Stimulated activated memory B cell treated with anti-CD40 and anti-IgM and Interleukin-4, amounts not matched to agents 10 μg/mL and 1 μg/mL and 100 μg/mL, for 72 hours (primary cell): ENCODE measurements at regions not wholly inside any gene's neighbourhood (a gene's known extent, or its start where the extent isn't known, plus 50 kb on each side); places are given as distances from the start of the nearest gene placed in this dataset.

Experiments
- ATAC-seq: fragments of 150-1000 bp; cut with Tn5 transposase; 2 replicates; pipeline ENCODE4 v1.10.0; 2021
- H3K27ac Mint-ChIP-seq: one replicate; pipeline ENCODE4 v1.8.0; 2022; ENCODE audit warnings: mild to moderate bottlenecking, mixed read lengths
- H3K27me3 Mint-ChIP-seq: one replicate; pipeline ENCODE4 v1.8.0; 2022; ENCODE audit warnings: mixed read lengths
- H3K36me3 Mint-ChIP-seq: one replicate; pipeline ENCODE4 v1.8.0; 2022; ENCODE audit warnings: mixed read lengths
- H3K4me1 Mint-ChIP-seq: one replicate; pipeline ENCODE4 v1.8.0; 2022; ENCODE audit warnings: mixed read lengths
- H3K4me3 Mint-ChIP-seq: one replicate; pipeline ENCODE4 v1.8.0; 2022; ENCODE audit warnings: mild to moderate bottlenecking, moderate library complexity, mixed read lengths
- H3K9me3 Mint-ChIP-seq: one replicate; pipeline ENCODE4 v1.8.0; 2022; ENCODE audit warnings: mixed read lengths

- H3K27me3 Mint-ChIP-seq = no peaks in the 10 kb centered on the region
- ATAC-seq = no peak
- H3K4me3 Mint-ChIP-seq = no peak overlapping the region
- no peaks in the 10 kb centered on the region for H3K36me3 Mint-ChIP-seq
- H3K4me1 Mint-ChIP-seq = no peaks in the 10 kb centered on the region
- H3K9me3 Mint-ChIP-seq = no peaks in the 10 kb centered on the region
- H3K27ac Mint-ChIP-seq = no peak overlapping the region
These were observed 427.7 kb upstream of the THBS1 start for GRCh38 chr15:39153058-39153714.

- H3K4me3 Mint-ChIP-seq = no peak overlapping the region
- H3K27ac Mint-ChIP-seq = no peak overlapping the region
- no peaks in the 10 kb centered on the region for H3K27me3 Mint-ChIP-seq
- no peak for ATAC-seq
- H3K36me3 Mint-ChIP-seq = no peaks in the 10 kb centered on the region
- H3K4me1 Mint-ChIP-seq = no peaks in the 10 kb centered on the region
- no peaks in the 10 kb centered on the region for H3K9me3 Mint-ChIP-seq
These were observed 427.2 kb upstream of the THBS1 start for GRCh38 chr15:39153716-39154115.

- no peak for ATAC-seq
- Mint-ChIP-seq H3K27me3 (no peaks in the 10 kb centered on the region), H3K4me3 (no peak overlapping the region), H3K9me3 (no peaks in the 10 kb centered on the region), H3K27ac (no peak overlapping the region), H3K4me1 (no peaks in the 10 kb centered on the region), H3K36me3 (no peaks in the 10 kb centered on the region)
These were observed 426.6 kb upstream of the THBS1 start for GRCh38 chr15:39154227-39154638.

- H3K4me1 Mint-ChIP-seq = no peaks in the 10 kb centered on the region
- H3K36me3 Mint-ChIP-seq = no peaks in the 10 kb centered on the region
- H3K4me3 Mint-ChIP-seq = no peak overlapping the region
- no peaks in the 10 kb centered on the region for H3K27me3 Mint-ChIP-seq
- ATAC-seq = no peak
- H3K9me3 Mint-ChIP-seq = no peaks in the 10 kb centered on the region
- no peak overlapping the region for H3K27ac Mint-ChIP-seq
These were observed 426.1 kb upstream of the THBS1 start for GRCh38 chr15:39154776-39155175.

- no peaks in the 10 kb centered on the region for H3K4me1 Mint-ChIP-seq
- no peaks in the 10 kb centered on the region for H3K36me3 Mint-ChIP-seq
- no peak for ATAC-seq
- no peaks in the 10 kb centered on the region for H3K27me3 Mint-ChIP-seq
- H3K4me3 Mint-ChIP-seq = no peak overlapping the region
- H3K9me3 Mint-ChIP-seq = no peaks in the 10 kb centered on the region
- no peak overlapping the region for H3K27ac Mint-ChIP-seq
These were observed 424.7 kb upstream of the THBS1 start for GRCh38 chr15:39156166-39156565.

GRCh38 chr15:39156646-39157250 is 424.1 kb upstream of the THBS1 start:
- H3K27ac Mint-ChIP-seq = no peak overlapping the region
- no peaks in the 10 kb centered on the region for H3K36me3 Mint-ChIP-seq
- no peak for ATAC-seq
- no peaks in the 10 kb centered on the region for H3K4me1 Mint-ChIP-seq
- no peaks in the 10 kb centered on the region for H3K9me3 Mint-ChIP-seq
- H3K27me3 Mint-ChIP-seq = no peaks in the 10 kb centered on the region
- no peak overlapping the region for H3K4me3 Mint-ChIP-seq

- H3K9me3 Mint-ChIP-seq = peaks cover 7% of the 10 kb centered on the region
- H3K4me1 Mint-ChIP-seq = no peaks in the 10 kb centered on the region
- no peak overlapping the region for H3K4me3 Mint-ChIP-seq
- ATAC-seq = no peak
- no peaks in the 10 kb centered on the region for H3K36me3 Mint-ChIP-seq
- no peaks in the 10 kb centered on the region for H3K27me3 Mint-ChIP-seq
- H3K27ac Mint-ChIP-seq = no peak overlapping the region
These were observed 423.0 kb upstream of the THBS1 start for GRCh38 chr15:39157882-39158281.

GRCh38 chr15:39159833-39160232 is 421.0 kb upstream of the THBS1 start:
- no peak for ATAC-seq
- Mint-ChIP-seq H3K27me3 (no peaks in the 10 kb centered on the region), H3K27ac (no peak overlapping the region)

GRCh38 chr15:39161096-39161495 is 419.8 kb upstream of the THBS1 start:
- Mint-ChIP-seq H3K9me3 (peaks cover 12% of the 10 kb centered on the region), H3K27me3 (no peaks in the 10 kb centered on the region), H3K27ac (no peak overlapping the region), H3K4me1 (no peaks in the 10 kb centered on the region), H3K36me3 (no peaks in the 10 kb centered on the region), H3K4me3 (no peak overlapping the region)
- no peak for ATAC-seq

More at GRCh38 chr15:39159833-39160232, 421.0 kb upstream of the THBS1 start:
- H3K4me1 Mint-ChIP-seq = no peaks in the 10 kb centered on the region
- H3K36me3 Mint-ChIP-seq = no peaks in the 10 kb centered on the region
- peaks cover 9% of the 10 kb centered on the region for H3K9me3 Mint-ChIP-seq
- H3K4me3 Mint-ChIP-seq = no peak overlapping the region

- ATAC-seq = no peak
- no peaks in the 10 kb centered on the region for H3K27me3 Mint-ChIP-seq
- no peak overlapping the region for H3K27ac Mint-ChIP-seq
- H3K36me3 Mint-ChIP-seq = no peaks in the 10 kb centered on the region
- no peaks in the 10 kb centered on the region for H3K4me1 Mint-ChIP-seq
- H3K4me3 Mint-ChIP-seq = no peak overlapping the region
- peaks cover 12% of the 10 kb centered on the region for H3K9me3 Mint-ChIP-seq
These were observed 415.7 kb upstream of the THBS1 start for GRCh38 chr15:39165020-39165706.

- no peak for ATAC-seq
- Mint-ChIP-seq H3K36me3 (no peaks in the 10 kb centered on the region), H3K4me1 (no peaks in the 10 kb centered on the region), H3K4me3 (no peak overlapping the region), H3K27ac (no peak overlapping the region), H3K27me3 (no peaks in the 10 kb centered on the region), H3K9me3 (peaks cover 7% of the 10 kb centered on the region)
These were observed 413.5 kb upstream of the THBS1 start for GRCh38 chr15:39167164-39168058.

GRCh38 chr15:39171944-39172368 is 408.9 kb upstream of the THBS1 start:
- Mint-ChIP-seq H3K36me3 (no peaks in the 10 kb centered on the region), H3K4me3 (no peak overlapping the region), H3K27me3 (no peaks in the 10 kb centered on the region), H3K27ac (no peak overlapping the region), H3K9me3 (no peaks in the 10 kb centered on the region), H3K4me1 (no peaks in the 10 kb centered on the region)
- ATAC-seq = no peak

- H3K27me3 Mint-ChIP-seq = no peaks in the 10 kb centered on the region
- H3K27ac Mint-ChIP-seq = no peak overlapping the region
- no peaks in the 10 kb centered on the region for H3K4me1 Mint-ChIP-seq
- no peak overlapping the region for H3K4me3 Mint-ChIP-seq
- no peaks in the 10 kb centered on the region for H3K9me3 Mint-ChIP-seq
- no peaks in the 10 kb centered on the region for H3K36me3 Mint-ChIP-seq
- ATAC-seq = no peak
These were observed 408.2 kb upstream of the THBS1 start for GRCh38 chr15:39172380-39173281.

- Mint-ChIP-seq H3K27ac (no peak overlapping the region), H3K4me1 (no peaks in the 10 kb centered on the region), H3K4me3 (no peak overlapping the region), H3K36me3 (no peaks in the 10 kb centered on the region), H3K27me3 (no peaks in the 10 kb centered on the region), H3K9me3 (no peaks in the 10 kb centered on the region)
- ATAC-seq = no peak
These were observed 407.5 kb upstream of the THBS1 start for GRCh38 chr15:39173426-39173825.
